Left hindlimb (tissue), 1 donor: ENCODE measurements at regions not wholly inside any gene's neighbourhood (a gene's known extent, or its start where the extent isn't known, plus 50 kb on each side); places are given as distances from the start of the nearest gene placed in this dataset.
"Not testable (repeated sequence)": the region's sequence is repeated elsewhere in the genome, so short reads cannot be mapped to it uniquely, and the experiment has no call there.

Experiments used
- DNase-seq: peaks from one replicate; pipeline ENCODE4 v3.0.0-alpha.2; 2018

- not testable (repeated sequence) for DNase-seq
Measured at GRCh38 chr4:28116526-28117083, 1256.0 kb downstream of the STIM2 start.

- DNase-seq, result no peak
Measured at GRCh38 chr4:28117084-28117682, 1256.5 kb downstream of the STIM2 start.

GRCh38 chr4:28146191-28146590 lies 1285.5 kb downstream of the STIM2 start:
- DNase-seq, result no peak

- no peak for DNase-seq
Measured at GRCh38 chr4:28148221-28148620, 1287.6 kb downstream of the STIM2 start.

GRCh38 chr4:28149762-28150161 lies 1289.1 kb downstream of the STIM2 start:
- no peak for DNase-seq

GRCh38 chr4:28151314-28151713 lies 1290.7 kb downstream of the STIM2 start:
- DNase-seq, result no peak

- DNase-seq, result no peak
Measured at GRCh38 chr4:28167411-28167810, 1306.8 kb downstream of the STIM2 start.

GRCh38 chr4:28176942-28177341 lies 1316.3 kb downstream of the STIM2 start:
- DNase-seq, result no peak

- DNase-seq, result no peak
Measured at GRCh38 chr4:28177641-28178040, 1317.0 kb downstream of the STIM2 start.

- DNase-seq, result no peak
Measured at GRCh38 chr4:28179126-28179525, 1318.5 kb downstream of the STIM2 start.

- no peak for DNase-seq
Measured at GRCh38 chr4:28209371-28209924, 1348.8 kb downstream of the STIM2 start.

GRCh38 chr4:28211676-28212470 lies 1351.2 kb downstream of the STIM2 start:
- DNase-seq, result no peak

- DNase-seq, result no peak
Measured at GRCh38 chr4:28221536-28221935, 1360.9 kb downstream of the STIM2 start.

- DNase-seq, result no peak
Measured at GRCh38 chr4:28225050-28225449, 1364.4 kb downstream of the STIM2 start.

- no peak for DNase-seq
Measured at GRCh38 chr4:28225689-28226353, 1365.2 kb downstream of the STIM2 start.

- DNase-seq, result no peak
Measured at GRCh38 chr4:28226962-28227361, 1366.3 kb downstream of the STIM2 start.

GRCh38 chr4:28227764-28228163 lies 1367.1 kb downstream of the STIM2 start:
- DNase-seq, result no peak

- no peak for DNase-seq
Measured at GRCh38 chr4:28228561-28229491, 1368.2 kb downstream of the STIM2 start.

- DNase-seq, result no peak
Measured at GRCh38 chr4:28232376-28232775, 1371.7 kb downstream of the STIM2 start.

- no peak for DNase-seq
Measured at GRCh38 chr4:28232951-28233350, 1372.3 kb downstream of the STIM2 start.

GRCh38 chr4:28233724-28234123 lies 1373.1 kb downstream of the STIM2 start:
- DNase-seq, result no peak

- DNase-seq, result no peak
Measured at GRCh38 chr4:28238876-28239275, 1378.2 kb downstream of the STIM2 start.
